ENCODE measurements at regions not wholly inside any gene's neighbourhood (a gene's known extent, or its start where the extent isn't known, plus 50 kb on each side); places are given as distances from the start of the nearest gene placed in this dataset.
"Not testable (repeated sequence)": the region's sequence is repeated elsewhere in the genome, so short reads cannot be mapped to it uniquely, and the experiment has no call there.

DNA sequence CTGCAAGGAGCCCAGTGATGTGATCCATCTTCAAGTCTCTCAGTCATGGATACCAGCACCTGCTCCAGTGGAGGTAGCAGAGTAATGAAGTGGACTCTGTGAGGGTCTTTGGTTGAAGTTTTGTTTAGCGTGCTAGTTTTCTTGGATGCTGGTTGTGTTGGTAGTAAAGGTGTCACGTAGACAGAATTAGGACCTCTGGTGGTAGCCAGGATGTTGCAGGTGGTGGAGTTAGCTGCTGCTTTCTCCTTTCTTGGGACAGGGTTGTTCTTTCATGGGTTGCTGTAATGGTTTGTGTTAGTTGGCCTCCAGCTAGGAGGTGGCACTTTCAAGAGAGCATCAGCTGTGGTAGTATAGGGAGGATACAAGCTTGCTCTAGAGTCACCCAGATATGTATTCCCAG is 125.2 kb downstream of the ANXA2 start:
- no peak for DNase-seq

- DNase-seq, result no peak
These were observed 122.2 kb downstream of the ANXA2 start for GRCh38 chr15:60275624-60276023.

DNA sequence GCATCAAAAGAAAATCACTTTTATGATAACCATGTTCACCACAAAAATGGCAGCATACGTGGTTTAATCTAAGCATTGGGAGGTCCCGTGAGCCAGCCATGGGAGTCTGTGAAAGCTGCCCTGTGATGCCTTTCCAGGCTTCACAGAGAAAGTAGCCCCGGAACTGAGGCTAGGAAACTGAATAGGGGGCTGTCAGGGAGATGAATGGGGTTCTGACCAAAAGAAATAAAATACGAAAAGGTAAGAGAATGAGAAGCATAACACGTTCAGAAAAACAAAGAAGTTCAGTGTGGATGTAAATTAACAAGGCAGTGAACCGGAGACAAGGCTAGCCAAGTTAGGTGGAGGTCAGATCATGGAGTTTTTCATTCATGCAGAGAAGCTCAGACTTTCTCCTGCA is 118.9 kb downstream of the ANXA2 start:
- no peak for DNase-seq

DNA sequence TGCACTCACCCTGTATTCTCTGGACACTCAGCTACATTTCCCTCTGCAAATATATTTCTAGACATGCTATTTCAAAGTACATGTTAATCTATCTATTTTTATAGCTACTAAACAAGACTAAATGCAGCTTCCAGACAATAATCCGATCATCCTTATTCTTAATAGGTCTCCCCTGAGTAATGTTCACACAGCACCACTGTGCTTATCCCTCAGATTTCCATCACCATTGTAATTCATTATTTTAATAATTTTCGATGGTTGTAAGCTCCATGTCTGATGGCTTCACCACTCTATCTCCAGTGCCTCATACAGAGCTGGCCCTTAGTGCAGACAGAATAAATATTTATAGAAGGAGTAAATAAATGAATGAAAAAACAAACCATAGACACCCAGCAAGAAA is 117.5 kb downstream of the ANXA2 start:
- no peak for DNase-seq

GRCh38 chr15:60283936-60284335 is 113.8 kb downstream of the ANXA2 start:
- no peak for DNase-seq

- not testable (repeated sequence) for DNase-seq
These were observed 101.9 kb downstream of the ANXA2 start for GRCh38 chr15:60295901-60296300.

GRCh38 chr15:60297047-60297446 is 100.7 kb downstream of the ANXA2 start:
- no peak for DNase-seq

Data from CD4-positive, alpha-beta T cell treated with Interleukin-6 for 4 hours (primary cell).